Heart left ventricle (tissue), 13 donors: ENCODE measurements at regions not wholly inside any gene's neighbourhood (a gene's known extent, or its start where the extent isn't known, plus 50 kb on each side); places are given as distances from the start of the nearest gene placed in this dataset.

Experiments used
- CTCF ChIP-seq, 12 donors: fragments of 200-600 bp; sonication (generic) in 4 of 12; IDR thresholded peaks; one replicate each; pipeline versions ENCODE4 v1.5.0 to v1.8.0; 2018 to 2022; ENCODE audit warnings: antibody characterized with exemption in 12 of 12, mild to moderate bottlenecking in 5 of 12
- POLR2A ChIP-seq, 2 donors: fragments of 450-650 bp; IDR thresholded peaks; one replicate each; pipeline ENCODE4 v1.6.1; 2017; ENCODE audit warnings: antibody characterized with exemption in 2 of 2, mild to moderate bottlenecking in 2 of 2, moderate library complexity in 2 of 2
- donor health status: ischemic (EF 13 %, LVEDD 7.1; RV severe dilation, severe dysfunction).
- donor health status: DM: no; HTN: yes; CAD: no.
- donor health status: DM: no; HTN: no; CAD: no.
- donor health status: ischemic (EF 25% LVEDD 6.9; RV normal size, moderate dysfunction).
- donor health status: ischemic (EF 25% LVEDD 5.7; RV mildly dilated, moderate dysfunction).
- donor health status: ischemic (EF 35%, LVEDD 5.7; RV mildly dilated, moderate dysfunction).
- donor health status: nonischemic (EF 11% LVEDD 7.7; RV severe dilation, severe dysfunction).
- donor health status: DM: yes; HTN: yes; CAD: no.
- donor health status: PGD.
- donor health status: ischemic (EF 29% LVEDD 5.4; RV normal size, mild dysfunction).
- donor health status: nonischemic (EF 23%, LVEDD 6.1; RV moderate dilation, normal function).

GRCh38 chr2:17282245-17282644 is 236.0 kb downstream of the RAD51AP2 start:
- TF ChIP-seq CTCF (IDR thresholded peaks at IDR 0.05) (no peak), POLR2A (IDR thresholded peaks at IDR 0.05) (no peak)
